ENCODE measurements at regions not wholly inside any gene's neighbourhood (a gene's known extent, or its start where the extent isn't known, plus 50 kb on each side); places are given as distances from the start of the nearest gene placed in this dataset.

- no peak for TF ChIP-seq CTCF (conservative IDR thresholded peaks at IDR 0.05 in 1 of 2, IDR thresholded peaks at IDR 0.05 in 1 of 2; ENCODE audit: extremely low read depth in 1 of 2, insufficient read depth in 1 of 2, low read depth in 1 of 2, low read length in 2 of 2)
- no peak for TF ChIP-seq EZH2 (IDR thresholded peaks at IDR 0.05; ENCODE audit: borderline replicate concordance, low read length)
Measured at GRCh38 chr14:53380052-53380866, 227.1 kb upstream of the DDHD1 start.
